LNCaP clone FGC (cell line): ENCODE measurements at regions not wholly inside any gene's neighbourhood (a gene's known extent, or its start where the extent isn't known, plus 50 kb on each side); places are given as distances from the start of the nearest gene placed in this dataset.
A peak's percentile ranks its signal among the peaks of the same experiment; 100 is the strongest.
"Not testable (repeated sequence)": the region's sequence is repeated elsewhere in the genome, so short reads cannot be mapped to it uniquely, and the experiment has no call there.

ENCODE experiments used
- DNase-seq: peaks from one replicate; pipeline ENCODE4 v3.0.0-alpha.2; 2011; ENCODE audit warnings: low read depth
- H3K4me3 ChIP-seq: 2 replicates; pipeline ENCODE4 v1.5.1; 2011; ENCODE audit warnings: mild to moderate bottlenecking, low read depth, low read length, control low read depth
- CTCF ChIP-seq: IDR thresholded peaks from 2 replicates; pipeline ENCODE4 v1.5.1; 2012; ENCODE audit warnings: mild to moderate bottlenecking; ENCODE audit not compliant: control insufficient read depth, insufficient read depth; ENCODE audit errors: extremely low read depth

GRCh38 chr2:91742973-91743490 lies 3051.6 kb downstream of the RPIA start:
- DNase-seq, H3K4me3 ChIP-seq: not testable (repeated sequence)

GRCh38 chr2:91743910-91744309 lies 3052.4 kb downstream of the RPIA start:
- not testable (repeated sequence) for H3K4me3 ChIP-seq, DNase-seq

- not testable (repeated sequence) for DNase-seq, H3K4me3 ChIP-seq
These were observed 3053.2 kb downstream of the RPIA start for GRCh38 chr2:91744700-91745141.

- no peak overlapping the region for H3K4me3 ChIP-seq
- no peak for DNase-seq
- no peak for TF ChIP-seq CTCF
These were observed 3057.4 kb downstream of the RPIA start for GRCh38 chr2:91748902-91749301.

GRCh38 chr2:91749665-91750064 lies 3058.2 kb downstream of the RPIA start:
- H3K4me3 ChIP-seq, DNase-seq: not testable (repeated sequence)

- not testable (repeated sequence) for DNase-seq, H3K4me3 ChIP-seq
These were observed 3068.0 kb downstream of the RPIA start for GRCh38 chr2:91759361-91759941.

- not testable (repeated sequence) for DNase-seq, H3K4me3 ChIP-seq
These were observed 3069.2 kb downstream of the RPIA start for GRCh38 chr2:91760672-91761071.

- not testable (repeated sequence) for DNase-seq, H3K4me3 ChIP-seq
These were observed 3070.8 kb downstream of the RPIA start for GRCh38 chr2:91762312-91762711.

- DNase-seq, H3K4me3 ChIP-seq: not testable (repeated sequence)
These were observed 3072.2 kb downstream of the RPIA start for GRCh38 chr2:91763710-91764109.

- not testable (repeated sequence) for H3K4me3 ChIP-seq, DNase-seq
These were observed 3073.1 kb downstream of the RPIA start for GRCh38 chr2:91764581-91765002.

GRCh38 chr2:91765018-91765754 lies 3073.7 kb downstream of the RPIA start:
- not testable (repeated sequence) for DNase-seq, H3K4me3 ChIP-seq

GRCh38 chr2:91766349-91767048 lies 3075.0 kb downstream of the RPIA start:
- H3K4me3 ChIP-seq: not testable (repeated sequence)
- peak; percentile 4 for DNase-seq

GRCh38 chr2:91768301-91768700 lies 3076.8 kb downstream of the RPIA start:
- H3K4me3 ChIP-seq, DNase-seq: not testable (repeated sequence)

GRCh38 chr2:91768997-91769396 lies 3077.5 kb downstream of the RPIA start:
- H3K4me3 ChIP-seq, DNase-seq: not testable (repeated sequence)

GRCh38 chr2:91770046-91770575 lies 3078.6 kb downstream of the RPIA start:
- not testable (repeated sequence) for H3K4me3 ChIP-seq

GRCh38 chr2:91771604-91772003 lies 3080.1 kb downstream of the RPIA start:
- H3K4me3 ChIP-seq, DNase-seq: not testable (repeated sequence)

More at GRCh38 chr2:91770046-91770575, 3078.6 kb downstream of the RPIA start:
- DNase-seq: not testable (repeated sequence)

- DNase-seq, H3K4me3 ChIP-seq: not testable (repeated sequence)
These were observed 3080.9 kb downstream of the RPIA start for GRCh38 chr2:91772240-91772937.
